HepG2 (cell line): ENCODE measurements at regions not wholly inside any gene's neighbourhood (a gene's known extent, or its start where the extent isn't known, plus 50 kb on each side); places are given as distances from the start of the nearest gene placed in this dataset.

Experiments
- ASH2L ChIP-seq: fragments of 300-600, 200-600 bp; sonication (generic); IDR thresholded peaks from 2 replicates; pipeline ENCODE4 v1.7.0; 2017; ENCODE audit warnings: low read depth, mild to moderate bottlenecking, moderate library complexity, mixed read lengths, low read length; ENCODE audit not compliant: insufficient read length
- CAMTA2 ChIP-seq: sonication (generic); formaldehyde crosslinking; IDR thresholded peaks from 2 replicates; pipeline ENCODE4 v1.4.0; 2020; ENCODE audit warnings: mild to moderate bottlenecking, missing genetic modification reagents, borderline replicate concordance
- CBX5 ChIP-seq: sonication (generic); formaldehyde crosslinking; IDR thresholded peaks from 2 replicates; pipeline ENCODE4 v1.4.0; 2020; ENCODE audit warnings: missing genetic modification reagents, borderline replicate concordance
- CREB1 ChIP-seq, 2 experiments: fragments of 450-650 bp in 1 of 2; IDR thresholded peaks; 2 replicates each; pipeline ENCODE4 v1.6.1; 2016 to 2017; ENCODE audit warnings: control low read depth in 1 of 2, mild to moderate bottlenecking in 1 of 2, missing compliant biosample characterization in 1 of 2, missing genetic modification characterization in 1 of 2
- DRAP1 ChIP-seq: IDR thresholded peaks from 2 replicates; pipeline ENCODE4 v1.6.1; 2016; ENCODE audit warnings: missing genetic modification reagents, missing compliant biosample characterization
- ELF1 ChIP-seq: sonication (generic); formaldehyde crosslinking; IDR thresholded peaks from 2 replicates; pipeline ENCODE4 v1.4.0; 2020; ENCODE audit warnings: missing genetic modification reagents
- FOXK2 ChIP-seq: fragments of 450-650 bp; IDR thresholded peaks from 2 replicates; pipeline ENCODE4 v1.6.1; 2016
- HHEX ChIP-seq: IDR thresholded peaks from 2 replicates; pipeline ENCODE4 v1.6.1; 2016; ENCODE audit warnings: control low read depth
- KLF11 ChIP-seq: IDR thresholded peaks from 2 replicates; pipeline ENCODE4 v1.6.1; 2016; ENCODE audit warnings: missing compliant biosample characterization
- KLF6 ChIP-seq: IDR thresholded peaks from 2 replicates; pipeline ENCODE4 v1.8.0; 2016; ENCODE audit warnings: missing biosample characterization, missing genetic modification reagents
- LRRFIP1 ChIP-seq: sonication (generic); formaldehyde crosslinking; conservative IDR thresholded peaks from 2 replicates; pipeline ENCODE4 v1.4.0; 2020; ENCODE audit warnings: missing genetic modification reagents
- NFE2L1 ChIP-seq: sonication (generic); formaldehyde crosslinking; IDR thresholded peaks from 2 replicates; pipeline ENCODE4 v1.4.0; 2020; ENCODE audit warnings: missing genetic modification reagents, mild to moderate bottlenecking, borderline replicate concordance
- RARA ChIP-seq: IDR thresholded peaks from 2 replicates; pipeline ENCODE4 v1.6.1; 2016; ENCODE audit warnings: missing genetic modification reagents, missing compliant biosample characterization
- SAP130 ChIP-seq: IDR thresholded peaks from 2 replicates; pipeline ENCODE4 v1.6.1; 2016; ENCODE audit warnings: low read depth
- ZFP36 ChIP-seq: fragments of 150-350 bp; IDR thresholded peaks from 2 replicates; pipeline ENCODE4 v1.6.1; 2018; ENCODE audit warnings: borderline replicate concordance, low read length, low read depth; ENCODE audit not compliant: partially characterized antibody
- ZFP36L1 ChIP-seq: sonication (generic); formaldehyde crosslinking; IDR thresholded peaks from 2 replicates; pipeline ENCODE4 v1.8.0; 2022; ENCODE audit warnings: mild to moderate bottlenecking, missing genetic modification reagents, moderate library complexity
- ZNF546 ChIP-seq: sonication (generic); formaldehyde crosslinking; conservative IDR thresholded peaks from 2 replicates; pipeline ENCODE4 v1.8.1; 2023; ENCODE audit warnings: mild to moderate bottlenecking, missing genetic modification reagents
- ZSCAN22 ChIP-seq: sonication (generic); formaldehyde crosslinking; IDR thresholded peaks from 2 replicates; pipeline ENCODE4 v1.4.0; 2020; ENCODE audit warnings: mild to moderate bottlenecking, missing genetic modification reagents
- TF ChIP-seq, protein P1 (sequence below): sonication (generic); formaldehyde crosslinking; IDR thresholded peaks from 2 replicates; pipeline ENCODE4 v1.5.0; 2020; ENCODE audit warnings: missing genetic modification reagents
- TF ChIP-seq, protein P2 (sequence below): sonication (generic); formaldehyde crosslinking; conservative IDR thresholded peaks from 2 replicates; pipeline ENCODE4 v1.4.0; 2020; ENCODE audit warnings: missing genetic modification reagents
- TF ChIP-seq, protein P3 (sequence below): sonication (generic); formaldehyde crosslinking; IDR thresholded peaks from 2 replicates; pipeline ENCODE4 v1.4.0; 2020; ENCODE audit warnings: missing genetic modification reagents
- TF ChIP-seq, protein P4 (sequence below): sonication (generic); formaldehyde crosslinking; conservative IDR thresholded peaks from 2 replicates; pipeline ENCODE4 v1.4.0; 2020; ENCODE audit warnings: missing genetic modification reagents

DNA sequence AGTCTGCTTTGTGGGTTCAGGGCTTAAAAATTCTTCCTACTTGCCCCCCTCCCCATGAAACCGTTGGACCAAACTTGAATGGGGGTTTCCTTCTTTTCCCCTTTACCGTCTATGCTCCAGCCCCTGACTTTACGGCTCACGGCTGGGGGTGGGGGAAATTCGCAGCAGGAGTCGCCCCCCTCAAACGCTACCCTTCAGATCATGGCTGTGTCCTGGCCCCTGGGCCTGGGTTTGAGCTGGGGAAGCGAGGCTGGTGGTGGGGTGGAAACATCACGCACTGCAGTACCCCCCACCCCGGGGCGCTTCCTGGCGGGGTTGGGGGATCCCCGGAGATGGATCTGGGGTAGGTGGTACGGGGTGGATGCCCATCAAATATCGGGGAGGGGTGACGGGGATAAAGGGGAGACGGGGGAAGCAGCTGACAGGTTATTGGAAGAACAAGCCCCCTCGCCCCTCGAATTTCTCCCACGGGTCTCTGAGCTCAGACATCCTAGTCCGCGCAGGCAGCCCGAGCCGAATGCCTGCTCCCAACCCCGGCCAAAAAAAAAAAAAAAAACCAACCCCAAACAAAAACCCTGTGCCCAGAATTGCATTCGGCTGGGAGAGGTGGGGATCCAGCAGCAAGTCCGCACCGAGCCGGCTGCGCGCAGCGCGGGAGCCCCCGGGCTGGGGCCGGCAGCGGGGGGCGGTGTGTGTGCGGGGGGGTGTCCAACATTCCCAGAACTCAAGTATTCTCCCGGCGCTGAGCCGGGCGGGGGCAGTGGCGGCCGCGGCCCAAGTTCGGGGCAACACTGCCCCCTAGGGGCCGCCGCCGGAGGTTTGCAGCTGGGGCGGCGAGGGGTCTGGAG, 59.0 kb upstream of the ACOT11 start (continued):
- TF ChIP-seq LRRFIP1 (CRISPR knock-in tag), result no peak
- TF ChIP-seq SAP130 (CRISPR knock-in tag), result peak; percentile 27; the same call in 1 of the 2 replicates
- TF ChIP-seq, protein P1, sequence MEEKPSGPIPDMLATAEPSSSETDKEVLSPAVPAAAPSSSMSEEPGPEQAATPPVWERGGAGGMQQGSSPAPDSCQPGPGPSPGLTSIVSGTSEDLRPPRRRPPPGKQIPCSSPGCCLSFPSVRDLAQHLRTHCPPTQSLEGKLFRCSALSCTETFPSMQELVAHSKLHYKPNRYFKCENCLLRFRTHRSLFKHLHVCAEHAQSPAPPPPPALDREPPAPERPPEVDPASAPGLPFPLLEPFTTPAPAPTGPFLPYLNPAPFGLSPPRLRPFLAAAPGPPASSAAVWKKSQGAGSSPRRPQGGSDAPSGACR, result no peak
- no peak for TF ChIP-seq ZFP36
- TF ChIP-seq, protein P2, sequence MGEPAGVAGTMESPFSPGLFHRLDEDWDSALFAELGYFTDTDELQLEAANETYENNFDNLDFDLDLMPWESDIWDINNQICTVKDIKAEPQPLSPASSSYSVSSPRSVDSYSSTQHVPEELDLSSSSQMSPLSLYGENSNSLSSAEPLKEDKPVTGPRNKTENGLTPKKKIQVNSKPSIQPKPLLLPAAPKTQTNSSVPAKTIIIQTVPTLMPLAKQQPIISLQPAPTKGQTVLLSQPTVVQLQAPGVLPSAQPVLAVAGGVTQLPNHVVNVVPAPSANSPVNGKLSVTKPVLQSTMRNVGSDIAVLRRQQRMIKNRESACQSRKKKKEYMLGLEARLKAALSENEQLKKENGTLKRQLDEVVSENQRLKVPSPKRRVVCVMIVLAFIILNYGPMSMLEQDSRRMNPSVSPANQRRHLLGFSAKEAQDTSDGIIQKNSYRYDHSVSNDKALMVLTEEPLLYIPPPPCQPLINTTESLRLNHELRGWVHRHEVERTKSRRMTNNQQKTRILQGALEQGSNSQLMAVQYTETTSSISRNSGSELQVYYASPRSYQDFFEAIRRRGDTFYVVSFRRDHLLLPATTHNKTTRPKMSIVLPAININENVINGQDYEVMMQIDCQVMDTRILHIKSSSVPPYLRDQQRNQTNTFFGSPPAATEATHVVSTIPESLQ, result no peak
- no peak for TF ChIP-seq ZSCAN22 (CRISPR knock-in tag)
- TF ChIP-seq KLF11, result no peak
- no peak for TF ChIP-seq ZNF546
- no peak for TF ChIP-seq CBX5 (CRISPR knock-in tag)
- TF ChIP-seq, protein P3, sequence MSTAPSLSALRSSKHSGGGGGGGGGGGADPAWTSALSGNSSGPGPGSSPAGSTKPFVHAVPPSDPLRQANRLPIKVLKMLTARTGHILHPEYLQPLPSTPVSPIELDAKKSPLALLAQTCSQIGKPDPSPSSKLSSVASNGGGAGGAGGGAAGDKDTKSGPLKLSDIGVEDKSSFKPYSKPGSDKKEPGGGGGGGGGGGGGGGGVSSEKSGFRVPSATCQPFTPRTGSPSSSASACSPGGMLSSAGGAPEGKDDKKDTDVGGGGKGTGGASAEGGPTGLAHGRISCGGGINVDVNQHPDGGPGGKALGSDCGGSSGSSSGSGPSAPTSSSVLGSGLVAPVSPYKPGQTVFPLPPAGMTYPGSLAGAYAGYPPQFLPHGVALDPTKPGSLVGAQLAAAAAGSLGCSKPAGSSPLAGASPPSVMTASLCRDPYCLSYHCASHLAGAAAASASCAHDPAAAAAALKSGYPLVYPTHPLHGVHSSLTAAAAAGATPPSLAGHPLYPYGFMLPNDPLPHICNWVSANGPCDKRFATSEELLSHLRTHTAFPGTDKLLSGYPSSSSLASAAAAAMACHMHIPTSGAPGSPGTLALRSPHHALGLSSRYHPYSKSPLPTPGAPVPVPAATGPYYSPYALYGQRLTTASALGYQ (CRISPR knock-in tag), result peak; percentile 21; the same call in 1 of the 2 replicates
- no peak for TF ChIP-seq ELF1 (CRISPR knock-in tag)
- 0 out of 2 replicates have a peak, but pooled peaks have one; percentile 55 for TF ChIP-seq KLF6
- no peak for TF ChIP-seq HHEX (CRISPR knock-in tag)
- no peak for TF ChIP-seq CAMTA2 (CRISPR knock-in tag)
- TF ChIP-seq ZFP36L1 (CRISPR knock-in tag), result no peak
- TF ChIP-seq CREB1 (IDR thresholded peaks at IDR 0.05), result no peak
- no peak for TF ChIP-seq CREB1 (CRISPR knock-in tag; IDR thresholded peaks at IDR 0.05)
- no peak for TF ChIP-seq DRAP1 (CRISPR knock-in tag)
- no peak for TF ChIP-seq NFE2L1 (CRISPR knock-in tag)
- TF ChIP-seq ASH2L, result peak; percentile 47
- TF ChIP-seq, protein P4, sequence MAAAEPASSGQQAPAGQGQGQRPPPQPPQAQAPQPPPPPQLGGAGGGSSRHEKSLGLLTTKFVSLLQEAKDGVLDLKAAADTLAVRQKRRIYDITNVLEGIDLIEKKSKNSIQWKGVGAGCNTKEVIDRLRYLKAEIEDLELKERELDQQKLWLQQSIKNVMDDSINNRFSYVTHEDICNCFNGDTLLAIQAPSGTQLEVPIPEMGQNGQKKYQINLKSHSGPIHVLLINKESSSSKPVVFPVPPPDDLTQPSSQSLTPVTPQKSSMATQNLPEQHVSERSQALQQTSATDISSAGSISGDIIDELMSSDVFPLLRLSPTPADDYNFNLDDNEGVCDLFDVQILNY (CRISPR knock-in tag), result no peak
- no peak for TF ChIP-seq FOXK2
- peak; percentile 21; the same call in 1 of the 2 replicates for TF ChIP-seq RARA (CRISPR knock-in tag)
